ENCODE measurements at regions not wholly inside any gene's neighbourhood (a gene's known extent, or its start where the extent isn't known, plus 50 kb on each side); places are given as distances from the start of the nearest gene placed in this dataset.

DNA sequence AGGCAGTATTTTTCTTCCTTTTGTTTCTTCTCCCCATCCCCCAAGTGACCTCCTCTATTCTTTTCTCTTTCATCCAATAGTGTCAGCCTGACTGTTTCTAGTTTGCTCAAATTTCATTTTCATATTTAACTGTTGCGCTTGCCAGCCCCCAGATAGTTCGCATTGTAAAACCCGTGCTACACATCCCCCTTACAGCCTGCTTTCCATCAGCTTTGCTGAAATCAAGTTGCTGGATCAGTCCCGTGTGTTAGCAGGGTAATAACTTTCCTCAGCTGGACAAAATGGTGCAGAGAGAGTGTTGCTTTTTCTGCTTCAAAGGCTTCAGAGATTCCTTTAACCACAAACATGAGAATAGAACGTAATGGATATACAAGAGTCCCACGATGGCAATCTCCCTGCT, 180.6 kb upstream of the NPVF start:
- POLR2A ChIA-PET, result no interaction called here
- Mint-ChIP-seq H3K36me3 (ENCODE audit: low read depth) (no peaks in the 10 kb centered on the region), H3K27me3 (ENCODE audit: low read depth) (peaks cover 3% of the 10 kb centered on the region), H3K27ac (no peak overlapping the region), H3K9me3 (ENCODE audit: insufficient read depth) (no peaks in the 10 kb centered on the region), H3K4me1 (ENCODE audit: low read depth) (no peaks in the 10 kb centered on the region), H3K4me3 (no peak overlapping the region)
- no peak for ATAC-seq
- CTCF ChIA-PET, result no interaction called here
- DNase-seq, result no peak

DNA sequence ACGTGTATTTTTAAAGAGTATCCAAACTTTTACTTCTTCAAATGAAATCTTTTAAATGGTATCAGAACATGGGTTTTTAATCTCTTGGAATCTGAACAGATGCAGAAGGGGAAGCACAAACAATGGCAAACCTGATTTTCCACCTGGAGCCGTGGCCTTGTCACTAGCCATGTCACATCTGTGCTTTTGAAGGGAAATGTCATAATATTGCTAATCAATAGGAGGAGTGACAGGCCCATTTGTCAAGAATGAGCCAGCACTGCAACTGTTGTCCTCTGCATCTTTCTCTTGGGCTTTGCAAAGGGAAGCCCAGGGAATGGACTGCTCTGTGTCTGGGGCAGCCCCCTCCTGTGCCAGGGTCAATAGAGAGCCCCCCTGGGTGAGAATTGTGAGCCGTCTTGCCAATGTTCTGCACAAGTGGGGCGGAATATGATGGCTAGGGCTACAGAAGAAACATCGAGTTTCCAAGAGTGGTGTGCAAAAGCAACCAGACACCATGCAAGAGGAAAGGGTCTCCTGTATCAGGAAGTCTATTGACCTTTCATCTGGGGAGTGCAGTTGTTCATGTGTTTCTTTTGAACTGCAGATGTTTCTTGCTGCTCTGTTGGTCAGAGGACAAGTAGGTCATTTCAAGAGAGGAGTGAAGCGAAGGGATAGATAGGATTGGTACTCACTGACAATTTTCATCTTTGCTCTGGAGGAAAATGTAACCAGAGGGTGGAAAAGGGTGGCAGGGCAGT, 181.8 kb upstream of the NPVF start:
- CTCF ChIA-PET, result no interaction called here
- Mint-ChIP-seq H3K36me3 (ENCODE audit: low read depth) (no peaks in the 10 kb centered on the region), H3K4me1 (ENCODE audit: low read depth) (no peaks in the 10 kb centered on the region), H3K27ac (no peak overlapping the region), H3K4me3 (no peak overlapping the region), H3K27me3 (ENCODE audit: low read depth) (no peaks in the 10 kb centered on the region), H3K9me3 (ENCODE audit: insufficient read depth) (no peaks in the 10 kb centered on the region)
- ATAC-seq (no peak), DNase-seq (no peak)
- POLR2A ChIA-PET, result no interaction called here

GRCh38 chr7:25420771-25421170, 192.5 kb upstream of the NPVF start:
- H3K36me3 Mint-ChIP-seq (ENCODE audit: low read depth), result no peaks in the 10 kb centered on the region
- no peaks in the 10 kb centered on the region for H3K4me1 Mint-ChIP-seq (ENCODE audit: low read depth)
- ChIA-PET POLR2A (no interaction called here), CTCF (no interaction called here)
- peaks cover 6% of the 10 kb centered on the region for H3K27me3 Mint-ChIP-seq (ENCODE audit: low read depth)
- ATAC-seq (no peak), DNase-seq (no peak)
- H3K27ac Mint-ChIP-seq, result no peak overlapping the region
- H3K9me3 Mint-ChIP-seq (ENCODE audit: insufficient read depth), result no peaks in the 10 kb centered on the region
- no peak overlapping the region for H3K4me3 Mint-ChIP-seq

DNA sequence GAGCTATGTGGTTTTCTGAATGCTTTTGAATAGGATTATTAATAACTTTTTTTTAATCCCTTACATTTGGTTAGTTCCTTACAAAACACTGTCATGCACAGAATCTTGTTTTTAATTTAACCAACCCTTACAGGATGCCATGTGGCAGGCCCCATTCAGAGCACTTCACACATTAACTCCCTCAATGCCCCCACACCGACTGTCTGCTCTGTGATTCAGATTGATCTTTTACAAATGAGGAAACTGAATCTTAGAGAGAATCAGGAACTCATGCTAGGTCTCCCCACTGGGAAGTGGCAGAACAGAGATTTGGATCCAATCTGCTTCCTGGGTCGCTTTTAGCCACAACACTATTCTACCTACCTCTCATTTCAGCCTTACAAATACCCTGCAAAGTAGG, 195.8 kb upstream of the NPVF start:
- H3K27ac Mint-ChIP-seq, result no peak overlapping the region
- H3K4me1 Mint-ChIP-seq (ENCODE audit: low read depth), result no peaks in the 10 kb centered on the region
- no peak overlapping the region for H3K4me3 Mint-ChIP-seq
- H3K9me3 Mint-ChIP-seq (ENCODE audit: insufficient read depth), result no peaks in the 10 kb centered on the region
- H3K36me3 Mint-ChIP-seq (ENCODE audit: low read depth), result no peaks in the 10 kb centered on the region
- POLR2A ChIA-PET, result no interaction called here
- CTCF ChIA-PET, result interaction anchor here (1.8 kb wide), 1 partner anchor 141 kb away, joined by 6 read pairs; no protein-coding TSS in a partner anchor
- DNase-seq (no peak), ATAC-seq (no peak)
- peaks cover 6% of the 10 kb centered on the region for H3K27me3 Mint-ChIP-seq (ENCODE audit: low read depth)

DNA sequence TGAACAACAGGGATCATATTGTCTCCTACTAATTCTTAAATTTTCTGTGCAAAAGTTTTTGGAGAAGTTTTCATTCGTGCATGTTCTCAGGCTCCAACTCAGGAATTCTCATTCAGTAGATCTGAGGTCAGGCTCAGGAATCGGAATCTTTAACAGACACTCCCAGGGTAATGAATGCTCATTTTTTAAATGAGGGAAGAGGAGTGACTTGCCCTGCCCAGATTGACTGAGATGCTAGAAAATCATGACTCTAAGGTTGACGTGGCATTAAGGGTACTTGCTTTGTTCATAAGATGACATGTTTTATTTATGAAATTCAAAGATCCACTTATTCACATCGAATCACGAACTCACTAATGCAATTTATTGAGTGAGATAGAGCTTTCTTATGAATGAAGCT, 196.6 kb upstream of the NPVF start:
- ATAC-seq, result no peak
- Mint-ChIP-seq H3K4me1 (ENCODE audit: low read depth) (no peaks in the 10 kb centered on the region), H3K27me3 (ENCODE audit: low read depth) (peaks cover 10% of the 10 kb centered on the region), H3K4me3 (no peak overlapping the region), H3K9me3 (ENCODE audit: insufficient read depth) (no peaks in the 10 kb centered on the region), H3K36me3 (ENCODE audit: low read depth) (no peaks in the 10 kb centered on the region), H3K27ac (no peak overlapping the region)
- ChIA-PET CTCF (no interaction called here), POLR2A (no interaction called here)
- DNase-seq, result no peak

- ChIA-PET POLR2A (no interaction called here), CTCF (no interaction called here)
- DNase-seq (no peak), ATAC-seq (no peak)
- H3K4me3 Mint-ChIP-seq, result no peak overlapping the region
- H3K27ac Mint-ChIP-seq, result no peak overlapping the region
- no peaks in the 10 kb centered on the region for H3K36me3 Mint-ChIP-seq (ENCODE audit: low read depth)
- no peaks in the 10 kb centered on the region for H3K9me3 Mint-ChIP-seq (ENCODE audit: insufficient read depth)
- H3K4me1 Mint-ChIP-seq (ENCODE audit: low read depth), result no peaks in the 10 kb centered on the region
- H3K27me3 Mint-ChIP-seq (ENCODE audit: low read depth), result peaks cover 10% of the 10 kb centered on the region
These were observed 199.4 kb upstream of the NPVF start for GRCh38 chr7:25427721-25428120.

DNA sequence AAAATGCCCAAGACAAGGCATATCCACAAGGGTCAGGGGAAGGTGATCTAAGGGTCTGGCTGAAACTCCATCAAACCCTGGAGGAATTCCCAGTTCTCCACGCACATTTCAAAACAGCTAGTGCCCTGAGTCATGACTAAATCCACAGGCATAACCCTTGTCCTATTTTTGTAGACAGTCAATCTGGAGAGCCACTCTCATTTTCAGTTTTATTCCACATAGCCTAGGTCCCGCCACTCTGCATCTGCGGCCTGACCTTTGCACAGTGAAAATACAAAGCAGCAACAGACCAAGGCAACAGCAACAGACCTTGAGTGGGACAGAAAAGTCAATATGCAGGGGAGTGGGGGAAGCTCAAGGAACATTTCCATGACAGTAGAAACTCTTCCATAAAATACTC, 201.4 kb upstream of the NPVF start:
- Mint-ChIP-seq H3K4me3 (no peak overlapping the region), H3K27ac (no peak overlapping the region), H3K27me3 (ENCODE audit: low read depth) (peaks cover 12% of the 10 kb centered on the region), H3K36me3 (ENCODE audit: low read depth) (no peaks in the 10 kb centered on the region), H3K9me3 (ENCODE audit: insufficient read depth) (no peaks in the 10 kb centered on the region), H3K4me1 (ENCODE audit: low read depth) (no peaks in the 10 kb centered on the region)
- POLR2A ChIA-PET, result no interaction called here
- CTCF ChIA-PET, result no interaction called here
- DNase-seq (no peak), ATAC-seq (no peak)

DNA sequence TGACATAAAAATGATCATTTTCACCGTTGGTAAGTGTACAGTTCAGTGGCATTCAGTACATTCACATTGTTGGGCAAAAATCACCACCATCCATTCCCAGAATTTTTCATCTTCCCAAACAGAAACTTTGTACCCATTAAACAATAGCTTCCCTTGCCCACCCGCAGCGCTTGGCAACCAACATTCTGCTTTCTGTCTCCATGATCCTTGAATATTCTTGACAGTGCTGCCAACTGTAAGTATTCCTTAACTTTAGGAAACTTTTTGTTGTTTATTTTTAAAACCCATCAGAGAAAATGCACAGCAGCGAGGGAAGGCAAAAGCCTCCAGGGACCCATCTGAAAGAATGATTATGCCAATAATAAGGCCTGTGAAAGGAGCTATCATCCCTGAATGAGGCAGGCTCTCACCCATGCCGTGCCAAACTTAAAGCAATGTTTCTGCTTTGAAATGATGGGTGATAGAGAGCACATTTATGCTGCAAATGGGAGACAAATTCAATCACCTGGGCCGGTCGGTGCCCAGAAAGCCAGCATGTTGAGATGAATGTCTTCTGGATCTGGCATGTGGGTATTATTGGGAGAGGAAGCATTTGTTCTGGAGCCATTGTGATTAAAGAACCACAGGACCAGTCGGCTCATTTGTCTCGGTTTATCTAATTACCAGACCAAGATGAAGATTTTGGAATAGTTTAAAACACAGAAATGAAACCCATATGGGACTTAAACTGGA, 202.1 kb upstream of the NPVF start:
- H3K4me1 Mint-ChIP-seq (ENCODE audit: low read depth), result no peaks in the 10 kb centered on the region
- H3K27ac Mint-ChIP-seq, result no peak overlapping the region
- no peaks in the 10 kb centered on the region for H3K9me3 Mint-ChIP-seq (ENCODE audit: insufficient read depth)
- H3K27me3 Mint-ChIP-seq (ENCODE audit: low read depth), result peaks cover 14% of the 10 kb centered on the region
- ChIA-PET POLR2A (no interaction called here), CTCF (no interaction called here)
- no peak for ATAC-seq
- no peak for DNase-seq
- no peak overlapping the region for H3K4me3 Mint-ChIP-seq
- H3K36me3 Mint-ChIP-seq (ENCODE audit: low read depth), result no peaks in the 10 kb centered on the region

DNA sequence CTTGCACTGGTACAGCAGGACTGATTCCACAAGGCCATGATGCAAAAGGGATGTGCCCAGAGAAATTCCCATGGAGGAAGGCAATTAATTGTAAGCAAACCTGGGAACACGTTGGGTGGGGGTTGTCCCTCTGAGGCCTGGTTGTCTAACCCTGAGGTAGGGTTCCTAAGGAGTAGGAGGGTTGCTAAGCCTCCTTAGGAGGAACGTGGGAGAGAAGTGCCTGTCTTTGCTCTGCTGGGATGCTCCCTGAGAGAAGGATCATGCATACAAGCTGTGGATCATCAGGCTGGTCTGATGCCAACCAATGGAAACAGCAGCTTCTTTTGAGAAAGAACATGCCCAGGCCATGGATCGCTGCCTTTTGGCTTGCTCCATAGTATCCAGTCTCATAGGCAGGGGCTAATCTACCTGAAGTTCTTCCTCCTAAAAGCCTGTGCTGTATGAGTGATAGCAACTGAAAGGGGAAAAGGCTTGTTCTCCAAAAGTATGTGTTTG, 203.7 kb upstream of the NPVF start:
- Mint-ChIP-seq H3K27me3 (ENCODE audit: low read depth) (peaks cover 11% of the 10 kb centered on the region), H3K36me3 (ENCODE audit: low read depth) (no peaks in the 10 kb centered on the region), H3K9me3 (ENCODE audit: insufficient read depth) (no peaks in the 10 kb centered on the region), H3K4me1 (ENCODE audit: low read depth) (no peaks in the 10 kb centered on the region), H3K27ac (no peak overlapping the region), H3K4me3 (no peak overlapping the region)
- DNase-seq (no peak), ATAC-seq (no peak)
- CTCF ChIA-PET, result interaction anchor here (1.0 kb wide), 1 partner anchor 132 kb away, joined by 3 read pairs; no protein-coding TSS in a partner anchor
- POLR2A ChIA-PET, result no interaction called here

DNA sequence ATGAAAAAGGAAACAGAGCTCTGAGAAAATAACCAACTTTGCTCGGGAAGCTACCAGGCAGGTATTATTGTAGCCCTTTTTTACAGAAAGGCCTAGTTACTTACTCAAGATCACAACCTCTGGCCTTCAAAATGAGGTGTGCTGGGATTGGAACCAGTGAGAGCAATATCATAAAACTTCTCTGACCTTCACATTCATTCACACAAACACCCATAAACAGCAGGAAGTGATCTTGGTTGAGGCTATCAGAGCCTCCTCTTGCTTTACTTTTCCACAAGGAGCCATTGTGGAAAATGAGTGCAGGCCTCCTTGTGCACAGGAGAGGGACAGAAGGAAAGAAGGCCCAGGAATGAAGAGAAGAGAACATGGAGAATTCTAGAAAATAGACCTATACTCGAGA, 204.5 kb upstream of the NPVF start:
- no peaks in the 10 kb centered on the region for H3K4me1 Mint-ChIP-seq (ENCODE audit: low read depth)
- peaks cover 11% of the 10 kb centered on the region for H3K27me3 Mint-ChIP-seq (ENCODE audit: low read depth)
- H3K4me3 Mint-ChIP-seq, result no peak overlapping the region
- H3K9me3 Mint-ChIP-seq (ENCODE audit: insufficient read depth), result no peaks in the 10 kb centered on the region
- ChIA-PET CTCF (interaction anchor here (1.0 kb wide), 1 partner anchor 132 kb away, joined by 3 read pairs; no protein-coding TSS in a partner anchor), POLR2A (no interaction called here)
- no peak for ATAC-seq
- no peak for DNase-seq
- no peak overlapping the region for H3K27ac Mint-ChIP-seq
- H3K36me3 Mint-ChIP-seq (ENCODE audit: low read depth), result no peaks in the 10 kb centered on the region

GRCh38 chr7:25436413-25436812, 208.1 kb upstream of the NPVF start:
- POLR2A ChIA-PET, result no interaction called here
- DNase-seq (no peak), ATAC-seq (no peak)
- H3K27me3 Mint-ChIP-seq (ENCODE audit: low read depth), result peaks cover 11% of the 10 kb centered on the region
- H3K27ac Mint-ChIP-seq, result no peak overlapping the region
- H3K4me1 Mint-ChIP-seq (ENCODE audit: low read depth), result no peaks in the 10 kb centered on the region
- CTCF ChIA-PET, result no interaction called here
- H3K9me3 Mint-ChIP-seq (ENCODE audit: insufficient read depth), result no peaks in the 10 kb centered on the region
- H3K36me3 Mint-ChIP-seq (ENCODE audit: low read depth), result no peaks in the 10 kb centered on the region
- H3K4me3 Mint-ChIP-seq, result no peak overlapping the region

GRCh38 chr7:25437308-25437707, 209.0 kb upstream of the NPVF start:
- Mint-ChIP-seq H3K9me3 (ENCODE audit: insufficient read depth) (no peaks in the 10 kb centered on the region), H3K4me3 (no peak overlapping the region), H3K27ac (no peak overlapping the region), H3K4me1 (ENCODE audit: low read depth) (no peaks in the 10 kb centered on the region), H3K27me3 (ENCODE audit: low read depth) (peaks cover 11% of the 10 kb centered on the region), H3K36me3 (ENCODE audit: low read depth) (no peaks in the 10 kb centered on the region)
- no peak for ATAC-seq
- POLR2A ChIA-PET, result no interaction called here
- CTCF ChIA-PET, result no interaction called here
- DNase-seq, result no peak
